Lower lobe of right lung (tissue), 2 donors: ENCODE measurements at regions not wholly inside any gene's neighbourhood (a gene's known extent, or its start where the extent isn't known, plus 50 kb on each side); places are given as distances from the start of the nearest gene placed in this dataset.
"Not testable (repeated sequence)": the region's sequence is repeated elsewhere in the genome, so short reads cannot be mapped to it uniquely, and the experiment has no call there.

ENCODE experiments used
- ATAC-seq, 2 donors: fragments of 200-7000 bp; cut with Tn5 transposase; one replicate each; pipeline ENCODE4 v1.9.1; 2020 to 2022; ENCODE audit warnings: mild to moderate bottlenecking in 2 of 2, moderate library complexity in 2 of 2
- DNase-seq: peaks from one replicate; pipeline ENCODE4 v3.0.0-alpha.2; 2020
- H3K27ac ChIP-seq: fragments of 200-600 bp; one replicate; pipeline ENCODE4 v1.8.0; 2022
- H3K27me3 ChIP-seq: fragments of 200-600 bp; one replicate; pipeline ENCODE4 v1.8.0; 2022; ENCODE audit warnings: low read depth
- H3K36me3 ChIP-seq: fragments of 200-600 bp; one replicate; pipeline ENCODE4 v1.8.0; 2022; ENCODE audit warnings: mild to moderate bottlenecking
- H3K4me1 ChIP-seq: fragments of 200-600 bp; one replicate; pipeline ENCODE4 v1.8.0; 2022
- H3K4me3 ChIP-seq: fragments of 200-600 bp; one replicate; pipeline ENCODE4 v1.8.0; 2022; ENCODE audit warnings: mild to moderate bottlenecking
- H3K9me3 ChIP-seq: fragments of 200-600 bp; one replicate; pipeline ENCODE4 v1.8.0; 2022
- intact Hi-C: fragments of 100-400 bp; cut with DNase I; formaldehyde crosslinking; loops from one replicate; pipeline ENCODE4 v1.11.0; 2022
- TF ChIP-seq, protein P1 (sequence below): fragments of 200-600 bp; IDR thresholded peaks from one replicate; pipeline ENCODE4 v1.8.0; 2022; ENCODE audit warnings: antibody characterized with exemption, mild to moderate bottlenecking
- donor health status: DM: no; HTN: yes; CAD: no; lungs with severe emphysema.

GRCh38 chr7:84912537-84912936 is 274.3 kb downstream of the SEMA3D start:
- H3K36me3 ChIP-seq: no peaks in the 10 kb centered on the region
- ATAC-seq (no peak), DNase-seq (no peak)
- TF ChIP-seq, protein P1, sequence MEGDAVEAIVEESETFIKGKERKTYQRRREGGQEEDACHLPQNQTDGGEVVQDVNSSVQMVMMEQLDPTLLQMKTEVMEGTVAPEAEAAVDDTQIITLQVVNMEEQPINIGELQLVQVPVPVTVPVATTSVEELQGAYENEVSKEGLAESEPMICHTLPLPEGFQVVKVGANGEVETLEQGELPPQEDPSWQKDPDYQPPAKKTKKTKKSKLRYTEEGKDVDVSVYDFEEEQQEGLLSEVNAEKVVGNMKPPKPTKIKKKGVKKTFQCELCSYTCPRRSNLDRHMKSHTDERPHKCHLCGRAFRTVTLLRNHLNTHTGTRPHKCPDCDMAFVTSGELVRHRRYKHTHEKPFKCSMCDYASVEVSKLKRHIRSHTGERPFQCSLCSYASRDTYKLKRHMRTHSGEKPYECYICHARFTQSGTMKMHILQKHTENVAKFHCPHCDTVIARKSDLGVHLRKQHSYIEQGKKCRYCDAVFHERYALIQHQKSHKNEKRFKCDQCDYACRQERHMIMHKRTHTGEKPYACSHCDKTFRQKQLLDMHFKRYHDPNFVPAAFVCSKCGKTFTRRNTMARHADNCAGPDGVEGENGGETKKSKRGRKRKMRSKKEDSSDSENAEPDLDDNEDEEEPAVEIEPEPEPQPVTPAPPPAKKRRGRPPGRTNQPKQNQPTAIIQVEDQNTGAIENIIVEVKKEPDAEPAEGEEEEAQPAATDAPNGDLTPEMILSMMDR: no peak
- H3K27ac ChIP-seq: no peak overlapping the region
- no peaks in the 10 kb centered on the region for H3K27me3 ChIP-seq
- intact Hi-C loops: no loop called here
- H3K9me3 ChIP-seq: no peaks in the 10 kb centered on the region
- no peak overlapping the region for H3K4me3 ChIP-seq
- no peaks in the 10 kb centered on the region for H3K4me1 ChIP-seq

GRCh38 chr7:84912018-84912417 is 274.8 kb downstream of the SEMA3D start:
- Histone ChIP-seq H3K4me1 (no peaks in the 10 kb centered on the region), H3K9me3 (no peaks in the 10 kb centered on the region), H3K27ac (no peak overlapping the region), H3K36me3 (no peaks in the 10 kb centered on the region), H3K27me3 (no peaks in the 10 kb centered on the region), H3K4me3 (no peak overlapping the region)
- no peak for ATAC-seq
- intact Hi-C loops: no loop called here
- TF ChIP-seq, protein P1: no peak
- DNase-seq: no peak

- TF ChIP-seq, protein P1: no peak
- intact Hi-C loops: no loop called here
- Histone ChIP-seq H3K9me3 (no peaks in the 10 kb centered on the region), H3K27ac (no peak overlapping the region), H3K4me1 (no peaks in the 10 kb centered on the region), H3K27me3 (no peaks in the 10 kb centered on the region), H3K4me3 (no peak overlapping the region), H3K36me3 (no peaks in the 10 kb centered on the region)
- ATAC-seq (no peak), DNase-seq (no peak)
These were observed 275.8 kb downstream of the SEMA3D start for GRCh38 chr7:84911077-84911476.

- DNase-seq, H3K36me3 ChIP-seq, intact Hi-C loops, H3K27ac ChIP-seq, ATAC-seq, H3K9me3 ChIP-seq, H3K4me3 ChIP-seq, H3K4me1 ChIP-seq, H3K27me3 ChIP-seq: not testable (repeated sequence)
These were observed 276.5 kb downstream of the SEMA3D start for GRCh38 chr7:84910322-84910721.

GRCh38 chr7:84908196-84908793 is 278.6 kb downstream of the SEMA3D start:
- TF ChIP-seq, protein P1: no peak
- no peaks in the 10 kb centered on the region for H3K9me3 ChIP-seq
- H3K27me3 ChIP-seq: no peaks in the 10 kb centered on the region
- H3K4me1 ChIP-seq: no peaks in the 10 kb centered on the region
- intact Hi-C loops: no loop called here
- ATAC-seq (no peak), DNase-seq (no peak)
- H3K27ac ChIP-seq: no peak overlapping the region
- no peak overlapping the region for H3K4me3 ChIP-seq
- H3K36me3 ChIP-seq: no peaks in the 10 kb centered on the region

GRCh38 chr7:84906889-84907288 is 280.0 kb downstream of the SEMA3D start:
- ATAC-seq (no peak), DNase-seq (no peak)
- H3K4me1 ChIP-seq: no peaks in the 10 kb centered on the region
- no peak overlapping the region for H3K27ac ChIP-seq
- H3K4me3 ChIP-seq: no peak overlapping the region
- no peaks in the 10 kb centered on the region for H3K36me3 ChIP-seq
- intact Hi-C loops: no loop called here
- H3K9me3 ChIP-seq: no peaks in the 10 kb centered on the region
- TF ChIP-seq, protein P1: no peak
- H3K27me3 ChIP-seq: no peaks in the 10 kb centered on the region
